C4-2B (cell line): ENCODE measurements at regions not wholly inside any gene's neighbourhood (a gene's known extent, or its start where the extent isn't known, plus 50 kb on each side); places are given as distances from the start of the nearest gene placed in this dataset.

Source experiments
- H3K27ac ChIP-seq: fragments of 450-650 bp; 2 replicates; pipeline ENCODE4 v1.5.1; 2017
- CTCF ChIP-seq: fragments of 450-650 bp; conservative IDR thresholded peaks from 2 replicates; pipeline ENCODE4 v1.5.1; 2017; ENCODE audit warnings: mild to moderate bottlenecking
- ZFX ChIP-seq: fragments of 450-650 bp; IDR thresholded peaks from 2 replicates; pipeline ENCODE4 v1.6.1; 2017

- TF ChIP-seq CTCF: no peak
- no peak for TF ChIP-seq ZFX
Observed at GRCh38 chr2:3108105-3108504, 269.5 kb downstream of the EIPR1 start.

GRCh38 chr2:3107567-3107966, 270.1 kb downstream of the EIPR1 start:
- no peak for TF ChIP-seq ZFX
- TF ChIP-seq CTCF: no peak
- no peak overlapping the region for H3K27ac ChIP-seq

More at GRCh38 chr2:3108105-3108504, 269.5 kb downstream of the EIPR1 start:
- no peak overlapping the region for H3K27ac ChIP-seq

GRCh38 chr2:3105814-3106569, 271.6 kb downstream of the EIPR1 start:
- no peak for TF ChIP-seq ZFX
- TF ChIP-seq CTCF: no peak
- peak overlapping the region; percentile 76 for H3K27ac ChIP-seq

GRCh38 chr2:3104958-3105813, 272.4 kb downstream of the EIPR1 start:
- peak overlapping the region; percentile 76 for H3K27ac ChIP-seq

- TF ChIP-seq ZFX (no peak), CTCF (no peak)
- peak overlapping the region; percentile 76 for H3K27ac ChIP-seq
Observed at GRCh38 chr2:3104261-3104660, 273.4 kb downstream of the EIPR1 start.

- TF ChIP-seq CTCF (no peak), ZFX (no peak)
- H3K27ac ChIP-seq: peak overlapping the region; percentile 51
Observed at GRCh38 chr2:3102922-3103569, 274.6 kb downstream of the EIPR1 start.

GRCh38 chr2:3102081-3102921, 275.3 kb downstream of the EIPR1 start:
- TF ChIP-seq ZFX: no peak
- peak overlapping the region; percentile 51 for H3K27ac ChIP-seq
